Cardiac fibroblast (primary cell): ENCODE measurements at regions not wholly inside any gene's neighbourhood (a gene's known extent, or its start where the extent isn't known, plus 50 kb on each side); places are given as distances from the start of the nearest gene placed in this dataset.
A peak's percentile ranks its signal among the peaks of the same experiment; 100 is the strongest.
"Not testable (repeated sequence)": the region's sequence is repeated elsewhere in the genome, so short reads cannot be mapped to it uniquely, and the experiment has no call there.

Experiments
- DNase-seq, 2 donors: peaks; one replicate each; pipeline versions ENCODE4 v3.0.0 to v3.0.0-alpha.2; 2010; ENCODE audit warnings: low read depth in 2 of 2
- H3K4me3 ChIP-seq, 2 donors: replicated peaks in 1 of 2; 1 replicate in 1 of 2; 2 replicates in 1 of 2; pipeline ENCODE4 v1.5.1; 2011; ENCODE audit warnings: low read depth in 2 of 2, low read length in 2 of 2, mild to moderate bottlenecking in 2 of 2, moderate library complexity in 1 of 2
- CTCF ChIP-seq: IDR thresholded peaks from one replicate; pipeline ENCODE4 v1.5.1; 2011; ENCODE audit warnings: low read depth, mild to moderate bottlenecking, low read length, inconsistent platforms

GRCh38 chr12:42030588-42030987, 114.1 kb downstream of the GXYLT1 start:
- DNase-seq, result no peak
- no peak overlapping the region for H3K4me3 ChIP-seq
- no peak for TF ChIP-seq CTCF

- no peak for TF ChIP-seq CTCF
- no peak for DNase-seq
- H3K4me3 ChIP-seq, result no peak overlapping the region
Measured at GRCh38 chr12:42027546-42027945, 117.1 kb downstream of the GXYLT1 start.

GRCh38 chr12:42024495-42024830, 120.2 kb downstream of the GXYLT1 start:
- TF ChIP-seq CTCF, result no peak
- DNase-seq, result no peak
- no peak overlapping the region for H3K4me3 ChIP-seq

GRCh38 chr12:42023733-42024494, 120.8 kb downstream of the GXYLT1 start:
- H3K4me3 ChIP-seq, result peak overlapping the region; percentile 19 to 43
- peak; percentile 74 to 81 for DNase-seq
- TF ChIP-seq CTCF, result peak; percentile 94

- DNase-seq, H3K4me3 ChIP-seq: not testable (repeated sequence)
Measured at GRCh38 chr12:42021937-42022336, 122.7 kb downstream of the GXYLT1 start.

GRCh38 chr12:42021469-42021868, 123.2 kb downstream of the GXYLT1 start:
- DNase-seq, result peak; percentile 19 to 24
- no peak for TF ChIP-seq CTCF
- H3K4me3 ChIP-seq, result no peak overlapping the region

GRCh38 chr12:42020226-42020625, 124.4 kb downstream of the GXYLT1 start:
- TF ChIP-seq CTCF, result no peak
- no peak overlapping the region for H3K4me3 ChIP-seq
- DNase-seq, result no peak
